C4-2B (cell line): ENCODE measurements at regions not wholly inside any gene's neighbourhood (a gene's known extent, or its start where the extent isn't known, plus 50 kb on each side); places are given as distances from the start of the nearest gene placed in this dataset.

Experiments used
- H3K27ac ChIP-seq: fragments of 450-650 bp; 2 replicates; pipeline ENCODE4 v1.5.1; 2017
- CTCF ChIP-seq: fragments of 450-650 bp; conservative IDR thresholded peaks from 2 replicates; pipeline ENCODE4 v1.5.1; 2017; ENCODE audit warnings: mild to moderate bottlenecking
- ZFX ChIP-seq: fragments of 450-650 bp; IDR thresholded peaks from 2 replicates; pipeline ENCODE4 v1.6.1; 2017

- TF ChIP-seq ZFX, result no peak
- no peak for TF ChIP-seq CTCF
Observed at GRCh38 chr12:32952681-32953080, 56.1 kb upstream of the PKP2 start.

GRCh38 chr12:32949815-32950214, 53.2 kb upstream of the PKP2 start:
- no peak for TF ChIP-seq CTCF
- TF ChIP-seq ZFX, result no peak
- H3K27ac ChIP-seq, result no peak overlapping the region

More at GRCh38 chr12:32952681-32953080, 56.1 kb upstream of the PKP2 start:
- H3K27ac ChIP-seq, result no peak overlapping the region

- TF ChIP-seq ZFX (no peak), CTCF (peak; percentile 53)
- no peak overlapping the region for H3K27ac ChIP-seq
Observed at GRCh38 chr12:32947206-32948067, 50.9 kb upstream of the PKP2 start.

GRCh38 chr12:32946504-32947131, 50.0 kb upstream of the PKP2 start:
- no peak overlapping the region for H3K27ac ChIP-seq
- no peak for TF ChIP-seq CTCF
- no peak for TF ChIP-seq ZFX
